GM21447 (cell line): ENCODE measurements at regions not wholly inside any gene's neighbourhood (a gene's known extent, or its start where the extent isn't known, plus 50 kb on each side); places are given as distances from the start of the nearest gene placed in this dataset.

ENCODE experiments used
- ATAC-seq: cut with Tn5 transposase; IDR thresholded peaks from one replicate; pipeline ENCODE4 v1.9.1; 2021; ENCODE audit not compliant: unreplicated experiment

DNA sequence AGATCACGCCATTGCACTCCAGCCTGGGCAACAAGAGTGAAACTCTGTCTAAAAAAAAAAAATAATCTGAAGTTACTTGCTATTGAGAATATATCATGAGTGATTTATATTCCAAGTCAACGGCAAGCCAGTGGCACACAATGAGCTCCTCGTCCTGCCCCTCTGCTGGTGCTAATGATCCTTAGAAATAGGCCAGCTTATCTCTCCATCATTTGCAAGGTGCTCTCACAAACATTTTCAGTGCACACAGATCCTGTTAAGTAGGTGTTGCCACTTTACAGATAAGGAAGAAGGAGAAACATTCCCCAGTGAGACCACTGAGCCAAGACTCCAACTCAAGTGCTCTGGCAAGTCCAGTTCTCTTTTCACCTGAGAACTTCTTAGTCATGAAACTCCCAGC lies 91.3 kb upstream of the GPR45 start:
- ATAC-seq: no peak

DNA sequence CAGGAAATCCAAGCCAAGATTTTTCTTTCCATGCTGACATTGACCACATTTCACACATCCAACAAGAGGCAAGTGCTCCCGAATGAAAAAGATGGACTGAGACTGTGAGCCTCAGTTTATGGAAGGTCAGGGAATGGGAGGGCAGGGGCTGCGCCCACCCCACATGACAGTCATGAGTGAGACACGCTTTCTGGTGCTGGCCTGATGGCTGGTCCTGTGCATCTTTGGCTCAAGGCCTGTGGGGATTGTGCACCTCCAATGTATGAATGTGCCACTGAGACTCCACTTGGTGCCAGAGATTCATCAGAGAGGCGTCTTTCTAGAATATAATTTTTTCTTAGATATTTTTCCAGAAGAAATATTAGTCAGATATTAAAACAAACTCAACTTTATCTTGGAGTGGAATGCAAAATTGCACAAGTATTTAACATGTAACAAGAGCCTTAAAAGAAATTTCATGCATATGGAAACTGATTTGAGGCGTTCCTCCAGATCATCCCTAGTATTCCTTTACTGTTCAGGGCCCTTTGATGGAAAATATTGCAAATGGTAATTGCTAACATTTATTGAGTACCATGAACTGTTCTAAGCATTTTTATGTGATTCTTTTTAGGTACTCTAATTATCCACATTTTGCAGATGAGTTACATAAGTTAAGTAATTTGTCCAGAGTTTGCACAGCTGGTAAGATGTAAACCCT lies 87.3 kb upstream of the GPR45 start:
- no peak for ATAC-seq

GRCh38 chr2:105156166-105156565 lies 85.4 kb upstream of the GPR45 start:
- ATAC-seq: no peak

DNA sequence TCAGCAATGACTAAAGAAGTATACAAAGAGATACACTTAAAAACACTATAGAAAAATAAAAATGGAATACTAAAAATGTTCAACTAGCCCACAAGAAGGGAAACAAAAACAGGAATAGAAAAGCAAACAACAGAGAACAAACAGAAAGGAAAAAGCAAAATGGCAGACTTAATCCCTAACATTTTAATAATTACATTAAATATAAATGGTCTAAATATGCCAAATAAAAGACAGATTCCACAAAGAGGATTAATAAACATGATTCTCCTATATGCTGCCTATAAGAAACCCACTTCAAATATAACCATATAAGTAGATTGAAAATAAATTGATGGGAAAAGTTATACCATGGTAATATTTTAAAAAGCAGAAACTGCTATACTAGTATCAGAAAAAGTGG lies 83.5 kb upstream of the GPR45 start:
- ATAC-seq: no peak

- ATAC-seq: no peak
Measured at GRCh38 chr2:105166688-105167087, 74.9 kb upstream of the GPR45 start.

DNA sequence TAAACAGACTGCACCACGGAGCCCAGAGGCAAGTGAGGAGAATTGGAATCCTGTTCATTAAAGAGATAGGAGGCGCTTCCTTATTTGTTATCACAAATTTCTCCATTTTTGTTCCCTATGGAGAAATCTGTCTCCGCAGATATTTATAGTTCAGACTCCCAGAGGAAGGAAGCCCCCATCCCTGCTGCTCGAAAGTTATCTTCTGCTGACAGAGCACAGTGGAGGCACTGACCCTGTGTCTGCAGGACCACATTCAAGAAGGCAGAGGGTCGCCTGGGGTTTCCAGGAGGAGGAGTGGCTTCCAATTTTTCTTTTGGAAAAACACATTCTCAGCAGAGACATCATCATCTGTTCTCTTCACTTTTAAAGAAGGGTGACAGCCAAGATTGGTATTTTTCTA lies 73.0 kb upstream of the GPR45 start:
- no peak for ATAC-seq

- no peak for ATAC-seq
Measured at GRCh38 chr2:105175231-105175630, 66.3 kb upstream of the GPR45 start.

- no peak for ATAC-seq
Measured at GRCh38 chr2:105176429-105176828, 65.1 kb upstream of the GPR45 start.

- ATAC-seq: no peak
Measured at GRCh38 chr2:105177008-105177407, 64.5 kb upstream of the GPR45 start.

GRCh38 chr2:105177536-105178254 lies 63.8 kb upstream of the GPR45 start:
- ATAC-seq: no peak

DNA sequence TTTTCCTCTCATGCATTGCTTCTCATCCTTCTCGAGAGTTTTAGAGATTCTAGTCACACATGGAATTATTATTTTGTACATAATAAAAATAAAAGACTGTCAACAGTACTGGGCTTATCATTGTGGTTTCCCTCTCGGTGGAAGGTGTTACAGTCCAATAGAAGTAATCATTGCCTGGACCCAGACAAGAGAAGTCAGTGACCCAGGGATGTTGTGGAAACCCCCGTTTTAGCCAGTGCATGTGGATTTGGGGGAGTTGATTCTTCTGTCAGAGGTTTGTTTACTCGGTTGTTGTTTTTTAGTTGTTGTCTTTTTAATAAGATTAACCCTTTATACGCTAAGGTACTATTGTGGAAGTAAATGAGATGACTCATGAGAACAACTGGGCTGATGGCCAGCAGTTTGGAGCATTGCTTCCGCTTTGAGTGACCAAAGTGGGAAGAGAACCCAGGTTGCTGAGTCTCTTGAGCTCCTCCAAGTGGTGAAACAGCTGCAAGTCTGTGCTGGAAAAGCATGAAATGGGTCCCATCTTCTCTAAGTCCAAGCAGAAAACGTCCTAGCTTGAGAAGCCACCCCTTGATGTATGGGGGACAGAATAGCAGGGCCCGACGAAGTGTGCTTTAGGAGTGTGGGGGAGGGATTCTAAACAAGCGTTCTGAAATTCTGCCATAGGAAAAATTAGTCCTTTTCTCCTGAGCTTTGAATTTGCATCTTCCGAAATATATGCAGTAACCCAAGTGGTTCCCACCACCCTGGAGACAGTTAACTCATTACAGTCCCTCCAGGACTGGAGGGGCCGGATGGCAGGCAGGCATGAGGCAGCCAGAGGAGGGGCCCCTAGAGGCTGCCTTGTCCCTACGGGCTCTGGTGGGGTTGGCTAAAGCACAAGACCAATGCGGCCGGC lies 61.8 kb upstream of the GPR45 start:
- ATAC-seq: no peak

GRCh38 chr2:105180491-105180972 lies 61.0 kb upstream of the GPR45 start:
- ATAC-seq: no peak

- no peak for ATAC-seq
Measured at GRCh38 chr2:105181282-105181681, 60.3 kb upstream of the GPR45 start.

DNA sequence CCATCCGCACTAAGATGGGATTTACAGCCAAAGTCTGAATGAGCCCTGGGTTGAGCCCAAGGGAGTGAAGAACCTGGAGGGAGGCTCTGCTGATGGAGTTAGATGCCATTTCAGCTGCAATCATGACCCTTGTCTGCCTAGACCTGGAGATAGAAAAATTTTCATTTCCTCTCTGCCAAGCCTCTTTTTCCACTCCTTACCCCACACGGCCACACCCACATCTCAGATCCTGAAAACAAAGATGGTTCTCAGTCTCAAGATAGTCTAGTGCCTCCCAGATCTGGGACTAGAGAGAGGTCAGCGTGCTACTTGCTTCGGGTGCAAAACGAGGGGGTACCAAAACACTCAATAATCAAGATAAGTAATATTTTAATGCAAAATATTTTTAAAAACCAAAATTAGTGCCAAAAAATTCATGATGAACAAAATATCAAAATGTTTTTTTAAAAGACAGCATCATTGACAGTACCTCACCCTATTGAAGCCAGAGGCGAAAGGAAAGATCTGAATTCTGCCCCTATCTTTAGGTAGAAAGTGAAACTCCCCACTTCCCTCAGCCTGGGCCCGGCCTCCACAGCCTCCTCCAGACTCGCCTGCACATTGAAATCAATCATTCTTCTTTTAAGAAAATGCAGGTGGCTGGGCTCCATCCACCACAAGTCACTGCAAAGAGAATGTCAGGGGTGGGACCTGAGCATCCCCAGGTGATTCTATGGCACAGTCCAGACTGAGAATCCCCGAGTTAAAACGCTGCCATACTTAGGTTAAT lies 57.8 kb upstream of the GPR45 start:
- ATAC-seq: peak; percentile 64

GRCh38 chr2:105184420-105184819 lies 57.1 kb upstream of the GPR45 start:
- ATAC-seq: no peak

DNA sequence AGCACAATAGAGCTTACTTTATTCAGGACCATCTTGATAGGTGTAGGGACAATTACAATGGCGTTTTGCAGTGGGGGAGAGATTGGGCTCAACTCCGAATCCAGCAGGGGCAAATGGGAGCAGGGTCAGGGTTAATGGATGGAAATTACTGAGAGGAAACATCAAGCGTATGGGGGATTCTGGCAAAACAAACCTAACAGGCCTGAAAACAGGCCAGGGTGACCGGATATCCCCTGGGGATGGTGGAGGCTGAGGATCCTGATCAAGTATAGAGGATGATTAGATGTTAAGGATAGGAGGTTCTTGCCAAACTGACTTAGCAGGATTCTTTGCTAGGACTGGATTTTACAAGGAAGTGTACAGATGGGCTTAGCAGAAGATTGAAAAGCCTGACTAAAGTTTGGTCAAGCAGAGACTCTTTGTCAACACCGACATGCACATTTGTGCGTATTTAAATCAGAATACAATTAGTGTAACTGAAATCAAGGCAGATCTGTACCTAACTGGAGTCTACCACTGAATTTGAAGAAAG lies 54.5 kb upstream of the GPR45 start:
- ATAC-seq: no peak

GRCh38 chr2:105187531-105187930 lies 54.0 kb upstream of the GPR45 start:
- ATAC-seq: no peak

GRCh38 chr2:105188343-105188742 lies 53.2 kb upstream of the GPR45 start:
- ATAC-seq: no peak
